Loucy (cell line): ENCODE measurements at regions not wholly inside any gene's neighbourhood (a gene's known extent, or its start where the extent isn't known, plus 50 kb on each side); places are given as distances from the start of the nearest gene placed in this dataset.

ENCODE experiments used
- H2AFZ ChIP-seq: fragments of 200-600 bp; sonication (generic); 2 replicates; pipeline ENCODE4 v1.6.0; 2016; ENCODE audit warnings: antibody characterized with exemption, mild to moderate bottlenecking, low read length, moderate library complexity
- H3F3A ChIP-seq: fragments of 200-600 bp; 2 replicates; pipeline ENCODE4 v1.6.0; 2016; ENCODE audit warnings: antibody characterized with exemption, low read depth, mild to moderate bottlenecking
- H3K27me3 ChIP-seq: fragments of 200-600 bp; sonication (generic); 2 replicates; pipeline ENCODE4 v1.6.1; 2014; ENCODE audit warnings: low read length, mild to moderate bottlenecking; ENCODE audit not compliant: insufficient read depth, poor library complexity, severe bottlenecking
- H3K36me3 ChIP-seq: fragments of 200-600 bp; sonication (generic); 2 replicates; pipeline ENCODE4 v1.6.1; 2016; ENCODE audit warnings: low read length; ENCODE audit not compliant: insufficient read depth
- H3K4me1 ChIP-seq: fragments of 200-600 bp; sonication (generic); 2 replicates; pipeline ENCODE4 v1.5.1; 2014; ENCODE audit warnings: low read length, mild to moderate bottlenecking; ENCODE audit not compliant: insufficient read depth, poor library complexity, severe bottlenecking
- H3K4me2 ChIP-seq: fragments of 200-600 bp; sonication (generic); 2 replicates; pipeline ENCODE4 v1.6.0; 2014; ENCODE audit warnings: antibody characterized with exemption, low read length, low read depth, mild to moderate bottlenecking; ENCODE audit not compliant: poor library complexity, severe bottlenecking
- H3K4me3 ChIP-seq: fragments of 200-600 bp; sonication (generic); 2 replicates; pipeline ENCODE4 v1.5.1; 2014; ENCODE audit warnings: low read length, mild to moderate bottlenecking, mixed read lengths; ENCODE audit not compliant: poor library complexity, severe bottlenecking
- H3K79me2 ChIP-seq: fragments of 200-600 bp; sonication (generic); 2 replicates; pipeline ENCODE4 v1.6.1; 2014; ENCODE audit warnings: low read length; ENCODE audit not compliant: insufficient read depth
- H3K9ac ChIP-seq: fragments of 200-600 bp; sonication (generic); 2 replicates; pipeline ENCODE4 v1.6.0; 2014; ENCODE audit warnings: mild to moderate bottlenecking, low read depth, low read length, moderate library complexity; ENCODE audit not compliant: poor library complexity, severe bottlenecking
- H3K9me2 ChIP-seq: fragments of 200-600 bp; sonication (generic); replicated peaks from 2 replicates; pipeline ENCODE4 v1.6.1; 2016; ENCODE audit warnings: low read depth, low read length, mixed read lengths
- H3K9me3 ChIP-seq: fragments of 200-600 bp; sonication (generic); 2 replicates; pipeline ENCODE4 v1.6.1; 2014; ENCODE audit warnings: mild to moderate bottlenecking, antibody characterized with exemption, low read length, low read depth; ENCODE audit not compliant: insufficient read depth
- H4K20me1 ChIP-seq: fragments of 200-600 bp; sonication (generic); 2 replicates; pipeline ENCODE4 v1.6.0; 2014; ENCODE audit warnings: antibody characterized with exemption, low read length, mild to moderate bottlenecking; ENCODE audit not compliant: insufficient read depth, poor library complexity, severe bottlenecking
- EZH2phosphoT487 ChIP-seq: fragments of 200-600 bp; IDR thresholded peaks from 2 replicates; pipeline ENCODE4 v1.6.1; 2018; ENCODE audit warnings: antibody characterized with exemption, mild to moderate bottlenecking, moderate library complexity, borderline replicate concordance
- TF ChIP-seq, protein P1 (sequence below): fragments of 200-600 bp; sonication (generic); conservative IDR thresholded peaks from 2 replicates; pipeline ENCODE4 v1.5.1; 2014; ENCODE audit warnings: mild to moderate bottlenecking, antibody characterized with exemption, low read length

DNA sequence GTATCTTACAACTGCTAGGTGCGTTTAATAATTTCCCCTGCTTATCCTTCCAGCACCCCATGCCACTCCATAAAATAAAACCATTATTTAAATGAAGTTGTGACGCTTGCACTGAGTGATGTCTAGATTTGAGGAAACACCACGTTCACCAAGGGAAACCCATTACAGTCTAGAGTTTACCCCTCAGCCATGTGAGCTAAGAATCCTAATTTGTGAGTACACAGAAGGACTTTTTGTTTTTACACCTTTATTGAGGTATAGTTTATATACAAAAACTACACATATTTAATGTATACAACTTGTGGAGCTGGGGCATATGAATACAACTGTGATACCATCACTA, 326.8 kb downstream of the RAPGEF2 start:
- Histone ChIP-seq H3K9ac (no peak overlapping the region), H3K4me2 (no peak overlapping the region), H3K9me3 (no peaks in the 10 kb centered on the region), H2AFZ (no peak overlapping the region), H3K4me1 (no peaks in the 10 kb centered on the region), H3F3A (no peaks in the 10 kb centered on the region), H4K20me1 (no peaks in the 10 kb centered on the region), H3K9me2 (no peaks in the 10 kb centered on the region), H3K79me2 (no peaks in the 10 kb centered on the region), H3K27me3 (peaks cover 42% of the 10 kb centered on the region), H3K4me3 (no peak overlapping the region), H3K36me3 (no peaks in the 10 kb centered on the region)
- TF ChIP-seq, protein P1, sequence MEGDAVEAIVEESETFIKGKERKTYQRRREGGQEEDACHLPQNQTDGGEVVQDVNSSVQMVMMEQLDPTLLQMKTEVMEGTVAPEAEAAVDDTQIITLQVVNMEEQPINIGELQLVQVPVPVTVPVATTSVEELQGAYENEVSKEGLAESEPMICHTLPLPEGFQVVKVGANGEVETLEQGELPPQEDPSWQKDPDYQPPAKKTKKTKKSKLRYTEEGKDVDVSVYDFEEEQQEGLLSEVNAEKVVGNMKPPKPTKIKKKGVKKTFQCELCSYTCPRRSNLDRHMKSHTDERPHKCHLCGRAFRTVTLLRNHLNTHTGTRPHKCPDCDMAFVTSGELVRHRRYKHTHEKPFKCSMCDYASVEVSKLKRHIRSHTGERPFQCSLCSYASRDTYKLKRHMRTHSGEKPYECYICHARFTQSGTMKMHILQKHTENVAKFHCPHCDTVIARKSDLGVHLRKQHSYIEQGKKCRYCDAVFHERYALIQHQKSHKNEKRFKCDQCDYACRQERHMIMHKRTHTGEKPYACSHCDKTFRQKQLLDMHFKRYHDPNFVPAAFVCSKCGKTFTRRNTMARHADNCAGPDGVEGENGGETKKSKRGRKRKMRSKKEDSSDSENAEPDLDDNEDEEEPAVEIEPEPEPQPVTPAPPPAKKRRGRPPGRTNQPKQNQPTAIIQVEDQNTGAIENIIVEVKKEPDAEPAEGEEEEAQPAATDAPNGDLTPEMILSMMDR = no peak
- TF ChIP-seq EZH2phosphoT487 = no peak

DNA sequence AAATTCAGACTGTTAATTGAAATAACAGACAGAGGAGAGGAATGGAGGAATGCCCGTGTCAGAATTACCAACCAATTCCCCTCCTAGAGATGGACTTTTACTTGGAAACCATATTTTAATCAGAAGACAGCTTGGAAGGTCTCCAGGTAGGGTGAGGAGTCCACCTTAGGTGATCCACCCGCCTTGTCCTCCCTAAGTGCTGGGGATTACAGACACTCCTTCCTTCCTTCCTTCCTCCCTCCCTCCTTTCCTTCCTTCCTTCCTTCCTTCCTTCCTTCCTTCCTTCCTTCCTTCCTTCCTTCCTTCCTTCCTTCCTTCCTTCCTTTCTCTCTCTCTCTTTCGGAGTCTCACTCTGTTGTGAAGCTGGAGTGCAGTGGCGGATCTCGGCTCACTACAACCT, 328.0 kb downstream of the RAPGEF2 start:
- H3F3A ChIP-seq = no peaks in the 10 kb centered on the region
- no peak overlapping the region for H3K4me2 ChIP-seq
- H3K9ac ChIP-seq = no peak overlapping the region
- H3K79me2 ChIP-seq = no peaks in the 10 kb centered on the region
- no peaks in the 10 kb centered on the region for H3K36me3 ChIP-seq
- H2AFZ ChIP-seq = no peak overlapping the region
- peaks cover 4% of the 10 kb centered on the region for H3K4me1 ChIP-seq
- peaks cover 44% of the 10 kb centered on the region for H3K27me3 ChIP-seq
- H3K4me3 ChIP-seq = no peak overlapping the region
- no peak for TF ChIP-seq EZH2phosphoT487
- H3K9me3 ChIP-seq = no peaks in the 10 kb centered on the region
- H4K20me1 ChIP-seq = no peaks in the 10 kb centered on the region
- no peaks in the 10 kb centered on the region for H3K9me2 ChIP-seq

DNA sequence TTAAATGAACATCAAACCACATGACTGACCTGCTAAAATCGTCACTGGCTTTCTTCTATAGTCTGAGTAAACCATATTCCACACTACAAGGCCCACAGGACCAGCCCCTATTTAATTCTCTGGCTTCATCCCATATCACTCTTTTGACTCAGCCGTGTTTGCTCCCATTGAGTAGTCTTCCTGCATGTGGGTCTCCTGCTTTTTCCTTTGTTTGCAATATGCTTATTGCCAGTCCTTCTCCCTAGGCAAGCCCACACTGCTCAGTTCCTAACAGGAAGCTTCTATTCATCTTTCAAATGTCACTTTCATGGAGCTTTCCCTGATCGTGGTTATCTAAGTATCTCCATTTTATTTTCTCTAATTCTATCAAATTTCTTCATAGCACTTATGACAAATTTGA, 329.6 kb downstream of the RAPGEF2 start:
- H3K4me3 ChIP-seq = no peak overlapping the region
- H3K27me3 ChIP-seq = peaks cover 44% of the 10 kb centered on the region
- no peaks in the 10 kb centered on the region for H4K20me1 ChIP-seq
- H3K9me3 ChIP-seq = no peaks in the 10 kb centered on the region
- peaks cover 5% of the 10 kb centered on the region for H3K4me1 ChIP-seq
- no peaks in the 10 kb centered on the region for H3K79me2 ChIP-seq
- no peaks in the 10 kb centered on the region for H3K36me3 ChIP-seq
- H3K9me2 ChIP-seq = no peaks in the 10 kb centered on the region
- no peak overlapping the region for H3K9ac ChIP-seq
- no peak overlapping the region for H2AFZ ChIP-seq
- no peaks in the 10 kb centered on the region for H3F3A ChIP-seq
- TF ChIP-seq, protein P1 = no peak
- H3K4me2 ChIP-seq = no peak overlapping the region

DNA sequence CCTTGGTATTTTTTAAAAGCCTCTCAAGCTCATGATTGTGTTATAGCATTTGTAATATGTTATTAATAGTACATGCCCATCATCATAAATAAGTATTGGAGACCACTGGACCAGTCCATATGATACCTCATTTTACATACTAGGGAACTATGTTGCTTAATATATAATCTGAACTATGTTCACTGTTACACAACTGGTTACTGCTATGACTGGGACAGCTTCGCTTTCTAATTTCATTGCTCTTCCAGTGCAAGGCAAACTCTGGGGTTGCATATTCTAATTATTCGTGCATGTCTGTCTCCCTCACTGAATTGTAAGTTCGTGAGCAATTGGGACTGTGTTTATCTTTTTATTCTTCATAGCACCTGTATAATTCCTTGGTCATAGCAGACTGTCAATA, 330.5 kb downstream of the RAPGEF2 start:
- H3K79me2 ChIP-seq = no peaks in the 10 kb centered on the region
- H3K4me2 ChIP-seq = no peak overlapping the region
- no peaks in the 10 kb centered on the region for H3K9me2 ChIP-seq
- TF ChIP-seq, protein P1 = no peak
- TF ChIP-seq EZH2phosphoT487 = no peak
- no peaks in the 10 kb centered on the region for H3F3A ChIP-seq
- H3K27me3 ChIP-seq = peaks cover 48% of the 10 kb centered on the region
- no peaks in the 10 kb centered on the region for H3K9me3 ChIP-seq
- H3K36me3 ChIP-seq = no peaks in the 10 kb centered on the region
- H4K20me1 ChIP-seq = no peaks in the 10 kb centered on the region
- no peak overlapping the region for H3K9ac ChIP-seq
- H2AFZ ChIP-seq = no peak overlapping the region
- no peak overlapping the region for H3K4me3 ChIP-seq
- H3K4me1 ChIP-seq = peaks cover 5% of the 10 kb centered on the region
